IPS-18a (cell line): ENCODE measurements at regions not wholly inside any gene's neighbourhood (a gene's known extent, or its start where the extent isn't known, plus 50 kb on each side); places are given as distances from the start of the nearest gene placed in this dataset.
"Not testable (repeated sequence)": the region's sequence is repeated elsewhere in the genome, so short reads cannot be mapped to it uniquely, and the experiment has no call there.

Experiments used
- H3K27ac ChIP-seq: one replicate; pipeline ENCODE4 v1.5.1; 2013; ENCODE audit warnings: low read length
- H3K27me3 ChIP-seq: one replicate; pipeline ENCODE4 v1.6.1; 2013; ENCODE audit warnings: mild to moderate bottlenecking, low read length; ENCODE audit not compliant: control insufficient read depth, insufficient read depth
- H3K36me3 ChIP-seq: one replicate; pipeline ENCODE4 v1.6.1; 2013; ENCODE audit warnings: low read depth, low read length; ENCODE audit not compliant: control insufficient read depth
- H3K4me1 ChIP-seq: one replicate; pipeline ENCODE4 v1.6.1; 2013; ENCODE audit warnings: low read depth, low read length; ENCODE audit not compliant: control insufficient read depth
- H3K4me3 ChIP-seq: one replicate; pipeline ENCODE4 v1.5.1; 2013; ENCODE audit warnings: low read length
- H3K9ac ChIP-seq: one replicate; pipeline ENCODE4 v1.6.1; 2013; ENCODE audit warnings: mild to moderate bottlenecking, low read length, moderate library complexity
- H3K9me3 ChIP-seq: one replicate; pipeline ENCODE4 v1.6.1; 2013; ENCODE audit warnings: low read depth, low read length; ENCODE audit not compliant: control insufficient read depth

GRCh38 chr3:63124090-63124489 is 154.0 kb upstream of the SYNPR start:
- Histone ChIP-seq H3K4me3 (no peak overlapping the region), H3K27ac (no peak overlapping the region), H3K4me1 (no peaks in the 10 kb centered on the region), H3K36me3 (no peaks in the 10 kb centered on the region), H3K27me3 (no peaks in the 10 kb centered on the region), H3K9me3 (no peaks in the 10 kb centered on the region), H3K9ac (no peak overlapping the region)

GRCh38 chr3:63126530-63126929 is 151.6 kb upstream of the SYNPR start:
- H3K9ac ChIP-seq, result no peak overlapping the region
- no peaks in the 10 kb centered on the region for H3K36me3 ChIP-seq
- no peaks in the 10 kb centered on the region for H3K27me3 ChIP-seq
- H3K4me3 ChIP-seq, result no peak overlapping the region
- H3K27ac ChIP-seq, result no peak overlapping the region
- H3K9me3 ChIP-seq, result no peaks in the 10 kb centered on the region
- peaks cover 14% of the 10 kb centered on the region for H3K4me1 ChIP-seq

DNA sequence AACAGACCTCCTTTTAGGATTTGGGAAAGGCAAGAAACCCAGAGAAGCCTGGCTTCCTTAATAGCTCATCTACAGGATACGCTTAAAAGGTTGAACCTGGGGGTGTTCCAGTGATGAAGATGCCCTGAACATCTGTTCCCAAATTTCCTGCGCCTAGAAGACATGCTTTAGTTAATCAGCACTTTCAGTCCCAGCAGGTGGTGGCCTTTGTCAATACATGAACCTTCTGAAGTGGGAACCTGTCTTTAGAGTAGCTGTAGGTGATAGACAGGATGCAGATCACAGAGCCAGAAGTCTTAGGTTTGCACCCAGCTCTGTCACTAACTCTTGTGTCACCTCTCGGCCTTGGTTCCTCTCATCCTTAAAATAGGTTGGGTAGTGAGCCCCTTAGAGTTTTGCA is 149.7 kb upstream of the SYNPR start:
- Histone ChIP-seq H3K4me3 (no peak overlapping the region), H3K9ac (no peak overlapping the region), H3K4me1 (peaks cover 23% of the 10 kb centered on the region), H3K27ac (no peak overlapping the region), H3K27me3 (no peaks in the 10 kb centered on the region), H3K9me3 (no peaks in the 10 kb centered on the region), H3K36me3 (no peaks in the 10 kb centered on the region)

DNA sequence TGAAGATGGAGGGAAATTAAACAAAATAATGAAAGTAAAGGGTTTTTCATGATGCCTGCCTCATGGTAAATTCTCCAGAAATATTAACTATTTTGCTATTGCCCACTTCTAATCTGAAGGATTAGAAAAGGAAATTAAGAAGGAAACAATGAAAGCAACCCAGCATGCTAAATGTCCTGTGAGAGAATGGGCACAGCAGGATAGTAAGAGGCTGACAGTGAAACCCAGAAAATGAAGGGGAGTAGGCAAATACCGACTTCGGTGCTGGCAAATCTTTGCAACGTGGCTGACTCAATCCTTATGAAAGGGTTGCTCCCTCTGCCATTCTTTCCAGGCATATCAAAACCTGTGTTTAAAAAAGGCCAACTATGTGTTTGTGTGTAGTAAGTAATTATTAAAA is 147.5 kb upstream of the SYNPR start:
- H3K36me3 ChIP-seq, result no peaks in the 10 kb centered on the region
- no peak overlapping the region for H3K4me3 ChIP-seq
- H3K27me3 ChIP-seq, result no peaks in the 10 kb centered on the region
- peaks cover 33% of the 10 kb centered on the region for H3K4me1 ChIP-seq
- no peak overlapping the region for H3K27ac ChIP-seq
- H3K9me3 ChIP-seq, result no peaks in the 10 kb centered on the region
- H3K9ac ChIP-seq, result no peak overlapping the region

DNA sequence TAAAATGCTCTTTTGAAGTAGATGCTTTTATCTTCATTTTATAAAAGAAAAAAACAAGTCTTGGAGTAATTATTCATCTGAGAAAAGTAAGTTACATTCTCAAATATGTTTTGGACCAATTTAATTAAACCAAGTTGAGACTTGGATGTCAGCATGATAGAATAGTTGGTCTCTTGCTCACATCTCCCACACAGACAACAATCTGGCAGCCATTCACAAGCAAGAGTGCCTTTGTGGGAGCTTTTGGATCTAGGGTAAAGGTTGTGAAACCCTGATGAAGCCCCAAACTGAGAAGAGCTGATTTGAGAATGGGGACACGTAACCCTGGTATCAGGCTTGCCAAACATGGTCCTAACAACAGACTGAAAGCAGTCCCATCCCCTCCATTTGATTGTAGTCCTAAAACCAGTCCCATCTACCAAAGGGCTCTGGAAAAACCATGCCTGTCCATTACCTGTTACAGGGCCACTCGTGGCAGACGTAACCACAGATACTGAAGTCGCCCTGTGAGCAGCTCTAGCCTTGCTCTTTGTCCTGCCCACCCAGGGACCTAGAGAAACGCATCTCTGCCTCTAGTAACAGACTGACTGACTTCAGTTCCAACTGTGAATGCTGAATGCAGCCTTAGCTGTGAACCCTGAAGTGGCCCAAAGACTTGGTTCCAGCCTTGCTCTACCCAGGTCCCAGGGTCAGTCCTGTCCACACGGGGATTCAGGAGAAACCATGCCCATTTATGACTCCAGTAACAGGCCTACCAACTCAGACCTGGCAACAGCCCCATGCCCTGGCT is 145.5 kb upstream of the SYNPR start:
- Histone ChIP-seq H3K27me3 (no peaks in the 10 kb centered on the region), H3K4me3 (no peak overlapping the region), H3K4me1 (peaks cover 36% of the 10 kb centered on the region), H3K27ac (no peak overlapping the region), H3K9me3 (no peaks in the 10 kb centered on the region), H3K36me3 (no peaks in the 10 kb centered on the region), H3K9ac (no peak overlapping the region)

GRCh38 chr3:63135367-63135766 is 142.7 kb upstream of the SYNPR start:
- Histone ChIP-seq H3K27ac (no peak overlapping the region), H3K9me3 (no peaks in the 10 kb centered on the region), H3K9ac (no peak overlapping the region), H3K27me3 (no peaks in the 10 kb centered on the region), H3K4me1 (peaks cover 33% of the 10 kb centered on the region), H3K36me3 (no peaks in the 10 kb centered on the region), H3K4me3 (peak overlapping the region; percentile 34)

GRCh38 chr3:63136249-63136648 is 141.9 kb upstream of the SYNPR start:
- H3K9ac ChIP-seq, H3K9me3 ChIP-seq, H3K27me3 ChIP-seq, H3K27ac ChIP-seq, H3K36me3 ChIP-seq: not testable (repeated sequence)
- peak overlapping the region; percentile 34 for H3K4me3 ChIP-seq
- H3K4me1 ChIP-seq, result peaks cover 24% of the 10 kb centered on the region

DNA sequence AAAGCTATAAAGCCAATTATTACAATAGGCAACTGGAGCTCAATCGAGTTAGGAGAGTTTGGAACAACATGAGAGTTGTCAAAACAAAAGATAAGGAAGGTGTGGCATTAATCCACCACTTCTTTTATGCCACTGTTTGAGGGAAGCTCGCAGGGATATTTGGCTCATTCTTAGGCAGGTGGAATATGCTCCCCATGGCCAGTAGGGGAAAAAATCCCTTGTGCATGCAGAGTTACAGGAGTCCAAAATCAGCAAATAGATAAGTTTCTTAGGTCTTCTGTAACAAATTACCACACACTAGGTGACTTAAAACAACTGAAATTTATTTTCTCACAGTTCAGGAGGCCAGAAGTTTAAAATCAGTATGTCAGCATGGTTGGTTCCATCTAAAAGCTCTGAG is 135.4 kb upstream of the SYNPR start:
- no peaks in the 10 kb centered on the region for H3K4me1 ChIP-seq
- H3K9ac ChIP-seq, result no peak overlapping the region
- H3K27ac ChIP-seq, result no peak overlapping the region
- H3K27me3 ChIP-seq, result no peaks in the 10 kb centered on the region
- no peaks in the 10 kb centered on the region for H3K36me3 ChIP-seq
- H3K4me3 ChIP-seq, result no peak overlapping the region
- H3K9me3 ChIP-seq, result no peaks in the 10 kb centered on the region

- no peaks in the 10 kb centered on the region for H3K27me3 ChIP-seq
- no peak overlapping the region for H3K4me3 ChIP-seq
- no peak overlapping the region for H3K27ac ChIP-seq
- H3K36me3 ChIP-seq, result no peaks in the 10 kb centered on the region
- no peaks in the 10 kb centered on the region for H3K9me3 ChIP-seq
- no peak overlapping the region for H3K9ac ChIP-seq
- no peaks in the 10 kb centered on the region for H3K4me1 ChIP-seq
Observed at GRCh38 chr3:63146154-63146553, 132.0 kb upstream of the SYNPR start.

DNA sequence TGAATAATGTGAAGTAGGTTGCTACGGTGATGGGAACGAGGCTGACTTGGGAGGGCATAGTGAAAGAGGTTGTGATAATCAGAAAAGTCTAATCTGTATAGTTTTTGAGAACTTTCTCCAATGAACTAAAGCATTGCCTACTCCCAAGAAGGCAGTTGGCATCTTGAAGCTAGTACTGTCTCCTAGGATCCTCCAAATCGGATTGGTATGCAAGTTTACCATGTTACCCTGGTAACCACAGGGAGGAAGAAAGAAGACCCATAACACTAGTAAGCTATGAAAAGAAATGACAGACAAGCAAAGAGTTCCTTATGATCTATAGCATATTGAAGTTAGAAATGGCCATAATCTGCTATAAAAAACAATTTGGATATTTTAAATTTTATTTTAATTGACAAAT is 127.2 kb upstream of the SYNPR start:
- Histone ChIP-seq H3K27me3 (no peaks in the 10 kb centered on the region), H3K9me3 (no peaks in the 10 kb centered on the region), H3K27ac (no peak overlapping the region), H3K9ac (no peak overlapping the region), H3K36me3 (no peaks in the 10 kb centered on the region), H3K4me3 (no peak overlapping the region), H3K4me1 (no peaks in the 10 kb centered on the region)

DNA sequence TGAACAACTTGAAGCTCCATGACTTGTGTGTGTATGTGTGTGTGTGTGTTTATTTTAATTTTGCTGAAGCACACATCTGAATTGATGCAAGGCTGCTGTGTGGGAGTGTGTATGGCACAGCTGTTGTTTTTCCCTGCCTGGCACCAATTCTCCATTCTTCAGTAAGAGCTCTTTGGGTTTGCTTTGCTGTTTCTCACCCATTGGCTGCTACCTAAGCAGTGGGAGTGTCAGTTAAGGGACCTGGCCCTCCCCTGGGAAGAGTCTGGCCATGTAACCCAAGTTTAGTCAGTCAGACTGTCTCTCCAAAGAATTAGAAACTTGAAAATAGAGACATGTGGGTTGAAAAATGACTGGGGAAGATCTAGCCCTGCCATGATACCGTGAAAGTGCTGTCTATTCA is 126.2 kb upstream of the SYNPR start:
- H3K27ac ChIP-seq, result no peak overlapping the region
- H3K9me3 ChIP-seq, result no peaks in the 10 kb centered on the region
- H3K27me3 ChIP-seq, result no peaks in the 10 kb centered on the region

GRCh38 chr3:63159764-63160163 is 118.3 kb upstream of the SYNPR start:
- Histone ChIP-seq H3K4me1 (no peaks in the 10 kb centered on the region), H3K9me3 (no peaks in the 10 kb centered on the region), H3K4me3 (no peak overlapping the region), H3K36me3 (no peaks in the 10 kb centered on the region), H3K27me3 (no peaks in the 10 kb centered on the region), H3K27ac (no peak overlapping the region), H3K9ac (no peak overlapping the region)

More for the DNA sequence above, 126.2 kb upstream of the SYNPR start:
- Histone ChIP-seq H3K4me3 (no peak overlapping the region), H3K36me3 (no peaks in the 10 kb centered on the region), H3K9ac (no peak overlapping the region), H3K4me1 (no peaks in the 10 kb centered on the region)
